Fibroblast of lung (primary cell): ENCODE measurements at regions not wholly inside any gene's neighbourhood (a gene's known extent, or its start where the extent isn't known, plus 50 kb on each side); places are given as distances from the start of the nearest gene placed in this dataset.

ENCODE experiments used
- CTCF ChIP-seq, 2 donors: IDR thresholded peaks in 1 of 2; conservative IDR thresholded peaks in 1 of 2; 1 replicate in 1 of 2; 2 replicates in 1 of 2; pipeline ENCODE4 v1.5.1; 2011 to 2012; ENCODE audit warnings: low read length in 2 of 2, control low read depth in 1 of 2, inconsistent platforms in 1 of 2, low read depth in 1 of 2, mild to moderate bottlenecking in 1 of 2
- EZH2 ChIP-seq: IDR thresholded peaks from 2 replicates; pipeline ENCODE4 v1.5.1; 2012; ENCODE audit warnings: low read length, control low read depth, mild to moderate bottlenecking; ENCODE audit errors: missing control alignments

GRCh38 chr5:34485768-34486030 is 170.4 kb upstream of the RAI14 start:
- TF ChIP-seq EZH2: no peak
- TF ChIP-seq CTCF (conservative IDR thresholded peaks at IDR 0.05 in 1 of 2, IDR thresholded peaks at IDR 0.05 in 1 of 2; ENCODE audit: low read depth in 1 of 2, low read length in 2 of 2): no peak
